Activated T-helper 1 cell treated with anti-CD3 and anti-CD28 coated beads, Interleukin-12 subunit alpha, Interleukin-12 subunit beta, Interleukin-2, Interleukin-4 antibody, amounts not matched to agents 30 ng/mL and 10 ng/mL and 1 ng/mL, durations not matched to agents 14 hours and 24 hours and 36 hours (primary cell): ENCODE measurements at regions not wholly inside any gene's neighbourhood (a gene's known extent, or its start where the extent isn't known, plus 50 kb on each side); places are given as distances from the start of the nearest gene placed in this dataset.

Experiments
- DNase-seq: peaks from one replicate; pipeline ENCODE4 v3.0.0; 2021; ENCODE audit warnings: low spot score
- H3K27ac Mint-ChIP-seq: one replicate; pipeline ENCODE4 v1.8.0; 2021; ENCODE audit warnings: mild to moderate bottlenecking, mixed read lengths
- H3K27me3 Mint-ChIP-seq: one replicate; pipeline ENCODE4 v1.8.0; 2022; ENCODE audit warnings: mild to moderate bottlenecking, moderate library complexity, mixed read lengths; ENCODE audit not compliant: insufficient read depth
- H3K36me3 Mint-ChIP-seq: one replicate; pipeline ENCODE4 v1.8.0; 2021; ENCODE audit warnings: low read depth, mixed read lengths
- H3K4me1 Mint-ChIP-seq: one replicate; pipeline ENCODE4 v1.8.0; 2021; ENCODE audit warnings: low read depth, mixed read lengths
- H3K4me3 Mint-ChIP-seq: one replicate; pipeline ENCODE4 v1.8.0; 2021; ENCODE audit warnings: mild to moderate bottlenecking, moderate library complexity, mixed read lengths
- H3K9me3 Mint-ChIP-seq: one replicate; pipeline ENCODE4 v1.8.0; 2021; ENCODE audit warnings: mixed read lengths
- intact Hi-C: fragments of 100-400 bp; cut with micrococcal nuclease; formaldehyde crosslinking; loops from one replicate; pipeline ENCODE4 v1.15.1; 2024

GRCh38 chr1:187481581-187482148, 652.9 kb downstream of the PLA2G4A start:
- DNase-seq: no peak
- Mint-ChIP-seq H3K4me3 (no peak overlapping the region), H3K36me3 (no peaks in the 10 kb centered on the region), H3K9me3 (no peaks in the 10 kb centered on the region), H3K27me3 (no peaks in the 10 kb centered on the region), H3K27ac (no peak overlapping the region), H3K4me1 (no peaks in the 10 kb centered on the region)
- intact Hi-C loops: no loop called here

GRCh38 chr1:187490266-187490665, 661.5 kb downstream of the PLA2G4A start:
- H3K4me3 Mint-ChIP-seq: no peak overlapping the region
- no peaks in the 10 kb centered on the region for H3K9me3 Mint-ChIP-seq
- DNase-seq: no peak
- intact Hi-C loops: no loop called here
- no peaks in the 10 kb centered on the region for H3K27me3 Mint-ChIP-seq
- H3K27ac Mint-ChIP-seq: no peak overlapping the region
- no peaks in the 10 kb centered on the region for H3K36me3 Mint-ChIP-seq
- no peaks in the 10 kb centered on the region for H3K4me1 Mint-ChIP-seq

- no peak overlapping the region for H3K4me3 Mint-ChIP-seq
- no peaks in the 10 kb centered on the region for H3K4me1 Mint-ChIP-seq
- H3K36me3 Mint-ChIP-seq: no peaks in the 10 kb centered on the region
- no peaks in the 10 kb centered on the region for H3K9me3 Mint-ChIP-seq
- no peak overlapping the region for H3K27ac Mint-ChIP-seq
- H3K27me3 Mint-ChIP-seq: no peaks in the 10 kb centered on the region
- intact Hi-C loops: no loop called here
- DNase-seq: no peak
Observed at GRCh38 chr1:187491082-187491720, 662.5 kb downstream of the PLA2G4A start.

- no peak for DNase-seq
Observed at GRCh38 chr1:187498028-187498427, 669.3 kb downstream of the PLA2G4A start.

GRCh38 chr1:187504779-187505178, 676.0 kb downstream of the PLA2G4A start:
- intact Hi-C loops: no loop called here
- Mint-ChIP-seq H3K4me1 (no peaks in the 10 kb centered on the region), H3K9me3 (peaks cover 1% of the 10 kb centered on the region), H3K36me3 (no peaks in the 10 kb centered on the region), H3K27me3 (no peaks in the 10 kb centered on the region), H3K4me3 (no peak overlapping the region), H3K27ac (no peak overlapping the region)
- no peak for DNase-seq

More at GRCh38 chr1:187498028-187498427, 669.3 kb downstream of the PLA2G4A start:
- Mint-ChIP-seq H3K4me1 (no peaks in the 10 kb centered on the region), H3K4me3 (no peak overlapping the region), H3K36me3 (no peaks in the 10 kb centered on the region), H3K27ac (no peak overlapping the region), H3K9me3 (no peaks in the 10 kb centered on the region), H3K27me3 (no peaks in the 10 kb centered on the region)
- intact Hi-C loops: no loop called here

- Mint-ChIP-seq H3K4me3 (no peak overlapping the region), H3K9me3 (peaks cover 6% of the 10 kb centered on the region), H3K27ac (no peak overlapping the region), H3K36me3 (no peaks in the 10 kb centered on the region), H3K27me3 (no peaks in the 10 kb centered on the region), H3K4me1 (no peaks in the 10 kb centered on the region)
- no peak for DNase-seq
- intact Hi-C loops: no loop called here
Observed at GRCh38 chr1:187509091-187509490, 680.3 kb downstream of the PLA2G4A start.

- intact Hi-C loops: no loop called here
- no peak overlapping the region for H3K4me3 Mint-ChIP-seq
- H3K9me3 Mint-ChIP-seq: peaks cover 14% of the 10 kb centered on the region
- no peaks in the 10 kb centered on the region for H3K36me3 Mint-ChIP-seq
- H3K4me1 Mint-ChIP-seq: no peaks in the 10 kb centered on the region
- DNase-seq: no peak
- no peak overlapping the region for H3K27ac Mint-ChIP-seq
- no peaks in the 10 kb centered on the region for H3K27me3 Mint-ChIP-seq
Observed at GRCh38 chr1:187513190-187513589, 684.4 kb downstream of the PLA2G4A start.

- Mint-ChIP-seq H3K27ac (no peak overlapping the region), H3K4me3 (no peak overlapping the region), H3K36me3 (no peaks in the 10 kb centered on the region), H3K4me1 (no peaks in the 10 kb centered on the region), H3K27me3 (no peaks in the 10 kb centered on the region), H3K9me3 (peaks cover 14% of the 10 kb centered on the region)
- no peak for DNase-seq
- intact Hi-C loops: no loop called here
Observed at GRCh38 chr1:187514110-187514509, 685.4 kb downstream of the PLA2G4A start.

GRCh38 chr1:187516874-187517273, 688.1 kb downstream of the PLA2G4A start:
- Mint-ChIP-seq H3K9me3 (peaks cover 7% of the 10 kb centered on the region), H3K4me3 (no peak overlapping the region), H3K36me3 (no peaks in the 10 kb centered on the region), H3K4me1 (no peaks in the 10 kb centered on the region), H3K27me3 (no peaks in the 10 kb centered on the region), H3K27ac (no peak overlapping the region)
- intact Hi-C loops: no loop called here
- DNase-seq: no peak

- Mint-ChIP-seq H3K36me3 (no peaks in the 10 kb centered on the region), H3K27ac (no peak overlapping the region), H3K9me3 (peaks cover 7% of the 10 kb centered on the region), H3K27me3 (no peaks in the 10 kb centered on the region), H3K4me3 (no peak overlapping the region), H3K4me1 (no peaks in the 10 kb centered on the region)
- DNase-seq: no peak
- intact Hi-C loops: no loop called here
Observed at GRCh38 chr1:187517546-187517945, 688.8 kb downstream of the PLA2G4A start.

- no peak overlapping the region for H3K27ac Mint-ChIP-seq
- intact Hi-C loops: no loop called here
- H3K27me3 Mint-ChIP-seq: no peaks in the 10 kb centered on the region
- no peaks in the 10 kb centered on the region for H3K36me3 Mint-ChIP-seq
- H3K4me1 Mint-ChIP-seq: no peaks in the 10 kb centered on the region
- no peak for DNase-seq
- no peaks in the 10 kb centered on the region for H3K9me3 Mint-ChIP-seq
- H3K4me3 Mint-ChIP-seq: no peak overlapping the region
Observed at GRCh38 chr1:187527346-187527745, 698.6 kb downstream of the PLA2G4A start.

- H3K27me3 Mint-ChIP-seq: no peaks in the 10 kb centered on the region
- no peaks in the 10 kb centered on the region for H3K9me3 Mint-ChIP-seq
- H3K4me3 Mint-ChIP-seq: no peak overlapping the region
- no peaks in the 10 kb centered on the region for H3K4me1 Mint-ChIP-seq
- H3K36me3 Mint-ChIP-seq: no peaks in the 10 kb centered on the region
- intact Hi-C loops: no loop called here
- no peak for DNase-seq
- H3K27ac Mint-ChIP-seq: no peak overlapping the region
Observed at GRCh38 chr1:187537936-187538335, 709.2 kb downstream of the PLA2G4A start.

- Mint-ChIP-seq H3K4me3 (no peak overlapping the region), H3K36me3 (no peaks in the 10 kb centered on the region), H3K27me3 (peaks cover 2% of the 10 kb centered on the region), H3K9me3 (peaks cover 10% of the 10 kb centered on the region), H3K27ac (no peak overlapping the region), H3K4me1 (no peaks in the 10 kb centered on the region)
- DNase-seq: no peak
- intact Hi-C loops: no loop called here
Observed at GRCh38 chr1:187549540-187549939, 720.8 kb downstream of the PLA2G4A start.

GRCh38 chr1:187551061-187551460, 722.3 kb downstream of the PLA2G4A start:
- H3K4me1 Mint-ChIP-seq: no peaks in the 10 kb centered on the region
- DNase-seq: no peak
- no peak overlapping the region for H3K4me3 Mint-ChIP-seq
- peaks cover 2% of the 10 kb centered on the region for H3K27me3 Mint-ChIP-seq
- H3K36me3 Mint-ChIP-seq: no peaks in the 10 kb centered on the region
- intact Hi-C loops: no loop called here
- H3K27ac Mint-ChIP-seq: no peak overlapping the region
- H3K9me3 Mint-ChIP-seq: peaks cover 7% of the 10 kb centered on the region
